NB4 (cell line): ENCODE measurements at regions not wholly inside any gene's neighbourhood (a gene's known extent, or its start where the extent isn't known, plus 50 kb on each side); places are given as distances from the start of the nearest gene placed in this dataset.

Source experiments
- CTCF ChIP-seq: IDR thresholded peaks from one replicate; pipeline ENCODE4 v1.5.1; 2012; ENCODE audit warnings: low read depth, low read length
- POLR2A ChIP-seq: IDR thresholded peaks from 2 replicates; pipeline ENCODE4 v1.6.1; 2011; ENCODE audit warnings: mild to moderate bottlenecking; ENCODE audit not compliant: insufficient read length; ENCODE audit errors: extremely low read depth
- TF ChIP-seq, protein P1 (sequence below): IDR thresholded peaks from 2 replicates; pipeline ENCODE4 v1.6.1; 2011; ENCODE audit warnings: low read depth, low read length

DNA sequence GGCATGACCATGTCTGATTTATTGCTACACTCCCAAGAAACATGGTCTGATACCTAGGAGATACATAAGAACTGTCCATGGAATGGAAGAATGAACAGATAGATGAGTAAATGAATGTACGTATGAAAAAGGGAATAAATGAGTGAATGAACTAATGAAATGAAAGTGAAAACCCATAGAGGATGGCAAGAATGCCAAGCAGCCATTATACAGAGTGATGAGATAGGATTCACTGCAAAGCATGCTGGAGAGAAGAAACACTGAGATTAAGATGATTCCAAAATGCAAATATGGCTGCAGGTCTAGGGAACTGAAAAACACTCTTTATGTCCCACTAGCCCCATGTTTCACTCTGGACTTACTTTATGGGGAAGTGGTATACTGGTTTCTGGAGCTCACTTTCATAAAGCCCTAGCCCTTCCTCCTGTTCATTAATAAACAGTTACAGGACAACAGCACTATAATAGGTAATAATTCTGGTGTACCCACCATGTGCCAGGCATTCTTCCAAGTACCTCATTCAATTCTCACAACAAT, 170.3 kb upstream of the RAD23B start:
- TF ChIP-seq POLR2A (no peak), CTCF (no peak)
- TF ChIP-seq, protein P1, sequence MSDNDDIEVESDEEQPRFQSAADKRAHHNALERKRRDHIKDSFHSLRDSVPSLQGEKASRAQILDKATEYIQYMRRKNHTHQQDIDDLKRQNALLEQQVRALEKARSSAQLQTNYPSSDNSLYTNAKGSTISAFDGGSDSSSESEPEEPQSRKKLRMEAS, result no peak
